Fibroblast of pulmonary artery (primary cell): ENCODE measurements at regions not wholly inside any gene's neighbourhood (a gene's known extent, or its start where the extent isn't known, plus 50 kb on each side); places are given as distances from the start of the nearest gene placed in this dataset.

ENCODE experiments used
- DNase-seq: peaks from one replicate; pipeline ENCODE4 v3.0.0-alpha.2; 2010; ENCODE audit warnings: low read depth
- H3K4me3 ChIP-seq: replicated peaks from 2 replicates; pipeline ENCODE4 v1.5.1; 2011; ENCODE audit warnings: low read depth, mild to moderate bottlenecking, control low read depth, low read length, moderate library complexity
- CTCF ChIP-seq: IDR thresholded peaks from 2 replicates; pipeline ENCODE4 v1.5.1; 2011; ENCODE audit warnings: mild to moderate bottlenecking, control low read depth, low read length, inconsistent platforms; ENCODE audit errors: missing control alignments

DNA sequence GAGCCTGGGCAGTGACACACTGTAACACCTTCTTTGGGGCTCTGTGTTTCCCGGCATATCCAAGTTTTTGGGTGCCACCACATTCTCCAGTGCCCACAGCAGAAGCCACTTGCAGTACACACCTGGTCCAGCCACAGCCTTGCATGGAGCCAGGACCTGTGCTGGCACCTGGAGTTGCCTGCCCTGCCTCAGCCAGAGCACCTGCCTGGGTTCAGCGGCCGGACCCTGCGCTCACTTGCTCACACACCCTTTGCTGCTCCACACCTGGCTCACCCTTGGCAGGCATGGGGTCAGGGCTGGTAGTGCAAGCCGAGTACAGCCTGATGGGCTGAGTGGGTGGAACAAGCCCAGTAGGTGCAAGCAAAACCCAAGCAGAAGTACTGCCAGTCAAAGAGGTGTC, 1511.1 kb downstream of the TECRL start:
- DNase-seq: no peak
- H3K4me3 ChIP-seq: no peak overlapping the region
- TF ChIP-seq CTCF: no peak

GRCh38 chr4:62896721-62897120, 1512.5 kb downstream of the TECRL start:
- TF ChIP-seq CTCF: no peak
- DNase-seq: no peak
- no peak overlapping the region for H3K4me3 ChIP-seq

- no peak for TF ChIP-seq CTCF
- DNase-seq: no peak
- no peak overlapping the region for H3K4me3 ChIP-seq
Measured at GRCh38 chr4:62881901-62882300, 1527.3 kb downstream of the TECRL start.

DNA sequence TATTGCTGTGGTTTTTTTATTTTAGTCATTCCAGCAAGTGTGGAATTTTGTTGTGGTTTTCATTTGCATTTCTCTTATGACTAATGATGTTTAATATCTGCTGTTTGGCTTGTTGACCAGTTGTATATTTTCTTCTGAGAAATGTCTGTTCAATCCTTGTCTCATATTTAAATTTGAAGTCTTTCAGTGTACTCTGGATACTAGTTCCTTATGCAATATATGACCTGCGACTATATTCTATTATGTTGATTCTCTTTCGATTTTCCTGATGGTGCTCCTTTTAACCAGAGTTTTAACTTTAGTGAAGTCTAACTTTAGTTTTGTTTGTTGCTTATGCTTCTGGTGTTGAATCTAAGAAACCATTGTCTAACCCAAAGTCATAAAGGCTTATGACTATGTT, 1528.0 kb downstream of the TECRL start:
- no peak for DNase-seq
- no peak for TF ChIP-seq CTCF

GRCh38 chr4:62872856-62873255, 1536.4 kb downstream of the TECRL start:
- DNase-seq: no peak
- no peak overlapping the region for H3K4me3 ChIP-seq
- TF ChIP-seq CTCF: no peak

More for the DNA sequence above, 1528.0 kb downstream of the TECRL start:
- no peak overlapping the region for H3K4me3 ChIP-seq

GRCh38 chr4:62871078-62871477, 1538.2 kb downstream of the TECRL start:
- DNase-seq: no peak
- TF ChIP-seq CTCF: no peak
- H3K4me3 ChIP-seq: no peak overlapping the region

GRCh38 chr4:62870451-62870850, 1538.8 kb downstream of the TECRL start:
- no peak for DNase-seq
- TF ChIP-seq CTCF: no peak
- H3K4me3 ChIP-seq: no peak overlapping the region
